Vagina (tissue), 2 donors: ENCODE measurements at regions not wholly inside any gene's neighbourhood (a gene's known extent, or its start where the extent isn't known, plus 50 kb on each side); places are given as distances from the start of the nearest gene placed in this dataset.

ENCODE experiments used
- POLR2A ChIP-seq, 2 donors: fragments of 450-650 bp; IDR thresholded peaks; one replicate each; pipeline ENCODE4 v1.6.1; 2017; ENCODE audit warnings: antibody characterized with exemption in 2 of 2, mild to moderate bottlenecking in 2 of 2, moderate library complexity in 2 of 2
- POLR2AphosphoS5 ChIP-seq, 2 donors: sonication (generic); formaldehyde crosslinking; IDR thresholded peaks; one replicate each; pipeline ENCODE4 v1.9.0; 2017; ENCODE audit warnings: antibody characterized with exemption in 2 of 2, mild to moderate bottlenecking in 2 of 2, low read depth in 1 of 2; ENCODE audit not compliant: insufficient read depth in 1 of 2
- TF ChIP-seq, protein P1 (sequence below), 3 experiments: fragments of 450-650 bp in 2 of 3; fragments of 200-600 bp in 1 of 3; sonication (generic) in 1 of 3; IDR thresholded peaks; one replicate each; pipeline ENCODE4 v1.5.1; 2017 to 2019; ENCODE audit warnings: antibody characterized with exemption in 3 of 3, mild to moderate bottlenecking in 2 of 3, moderate library complexity in 2 of 3

- TF ChIP-seq, protein P1, sequence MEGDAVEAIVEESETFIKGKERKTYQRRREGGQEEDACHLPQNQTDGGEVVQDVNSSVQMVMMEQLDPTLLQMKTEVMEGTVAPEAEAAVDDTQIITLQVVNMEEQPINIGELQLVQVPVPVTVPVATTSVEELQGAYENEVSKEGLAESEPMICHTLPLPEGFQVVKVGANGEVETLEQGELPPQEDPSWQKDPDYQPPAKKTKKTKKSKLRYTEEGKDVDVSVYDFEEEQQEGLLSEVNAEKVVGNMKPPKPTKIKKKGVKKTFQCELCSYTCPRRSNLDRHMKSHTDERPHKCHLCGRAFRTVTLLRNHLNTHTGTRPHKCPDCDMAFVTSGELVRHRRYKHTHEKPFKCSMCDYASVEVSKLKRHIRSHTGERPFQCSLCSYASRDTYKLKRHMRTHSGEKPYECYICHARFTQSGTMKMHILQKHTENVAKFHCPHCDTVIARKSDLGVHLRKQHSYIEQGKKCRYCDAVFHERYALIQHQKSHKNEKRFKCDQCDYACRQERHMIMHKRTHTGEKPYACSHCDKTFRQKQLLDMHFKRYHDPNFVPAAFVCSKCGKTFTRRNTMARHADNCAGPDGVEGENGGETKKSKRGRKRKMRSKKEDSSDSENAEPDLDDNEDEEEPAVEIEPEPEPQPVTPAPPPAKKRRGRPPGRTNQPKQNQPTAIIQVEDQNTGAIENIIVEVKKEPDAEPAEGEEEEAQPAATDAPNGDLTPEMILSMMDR (IDR thresholded peaks at IDR 0.05) = no peak
- no peak for TF ChIP-seq POLR2A (IDR thresholded peaks at IDR 0.05)
- no peak for TF ChIP-seq POLR2AphosphoS5 (IDR thresholded peaks at IDR 0.05; ENCODE audit: insufficient read depth in 1 of 2, low read depth in 1 of 2)
These were observed 265.3 kb upstream of the GOLIM4 start for GRCh38 chr3:168360993-168361392.
